Panc1 (cell line): ENCODE measurements at regions not wholly inside any gene's neighbourhood (a gene's known extent, or its start where the extent isn't known, plus 50 kb on each side); places are given as distances from the start of the nearest gene placed in this dataset.

Experiments used
- ATAC-seq: fragments of 200-7000 bp; cut with Tn5 transposase; 2 replicates; pipeline ENCODE4 v1.9.1; 2020; ENCODE audit warnings: mild to moderate bottlenecking, moderate library complexity
- BruUV-seq: library from RNA; stranded (reverse); fragments of 400-500 nt; replicated peaks from 2 replicates; lab custom pipeline; 2021; lab: Mats Ljungman, UMichigan
- CTCF ChIA-PET: fragments of 300-600 bp; sonication (Branson Sonifier 250); formaldehyde crosslinking; loops from one replicate; lab custom pipeline; 2022; ENCODE audit warnings: antibody characterized with exemption; lab: Charles Lee
- POLR2A ChIA-PET: fragments of 300-600 bp; sonication (Branson Sonifier 250); formaldehyde crosslinking; loops from one replicate; lab custom pipeline; 2022; ENCODE audit warnings: antibody characterized with exemption; lab: Charles Lee
- DNase-seq: peaks from one replicate; pipeline ENCODE4 v3.0.0-alpha.2; 2010; ENCODE audit warnings: low read depth, low spot score
- H3K27ac ChIP-seq: 2 replicates; pipeline ENCODE4 v1.5.1; 2011; ENCODE audit warnings: mild to moderate bottlenecking, low read length, inconsistent platforms
- H3K27me3 ChIP-seq: fragments of 200-500 bp; sonication (Bioruptor generic); 2 replicates; pipeline ENCODE4 v1.6.0; 2014; ENCODE audit warnings: low read length, inconsistent platforms; ENCODE audit not compliant: control insufficient read depth, insufficient read depth
- H3K36me3 ChIP-seq: fragments of 200-500 bp; sonication (Bioruptor generic); 2 replicates; pipeline ENCODE4 v1.5.1; 2014; ENCODE audit warnings: inconsistent platforms, mild to moderate bottlenecking, low read length, moderate library complexity; ENCODE audit not compliant: control insufficient read depth, insufficient read depth
- H3K4me1 ChIP-seq: 2 replicates; pipeline ENCODE4 v1.5.1; 2011; ENCODE audit warnings: inconsistent platforms, mild to moderate bottlenecking, low read length, moderate library complexity; ENCODE audit not compliant: control insufficient read depth, insufficient read depth
- H3K4me3 ChIP-seq, 2 experiments: 2 replicates each; pipeline ENCODE4 v1.5.1; 2011 to 2012; ENCODE audit warnings: low read depth in 2 of 2, low read length in 2 of 2, mild to moderate bottlenecking in 2 of 2, inconsistent platforms in 1 of 2, moderate library complexity in 1 of 2
- H3K9me3 ChIP-seq: fragments of 200-500 bp; sonication (Bioruptor generic); 2 replicates; pipeline ENCODE4 v1.5.1; 2014; ENCODE audit warnings: low read depth, mild to moderate bottlenecking, inconsistent platforms, low read length, moderate library complexity; ENCODE audit not compliant: control insufficient read depth, insufficient read depth
- CTCF ChIP-seq: fragments of 450-650 bp; IDR thresholded peaks from 2 replicates; pipeline ENCODE4 v1.5.1; 2017; ENCODE audit warnings: mild to moderate bottlenecking
- POLR2AphosphoS5 ChIP-seq: IDR thresholded peaks from 2 replicates; pipeline ENCODE4 v1.6.1; 2012; ENCODE audit warnings: mild to moderate bottlenecking, low read depth, low read length, moderate library complexity
- REST ChIP-seq, 2 experiments: IDR thresholded peaks; 2 replicates each; pipeline ENCODE4 v1.6.1; 2011 to 2012; ENCODE audit warnings: low read depth in 2 of 2, control low read depth in 1 of 2, low read length in 1 of 2, mild to moderate bottlenecking in 1 of 2, moderate library complexity in 1 of 2; ENCODE audit not compliant: insufficient read depth in 1 of 2
- SIN3A ChIP-seq: IDR thresholded peaks from 2 replicates; pipeline ENCODE4 v1.6.1; 2012; ENCODE audit warnings: low read depth, mild to moderate bottlenecking, low read length, moderate library complexity, borderline replicate concordance; ENCODE audit not compliant: insufficient read depth
- TCF7L2 ChIP-seq: IDR thresholded peaks from 2 replicates; pipeline ENCODE4 v1.6.1; 2011; ENCODE audit warnings: mild to moderate bottlenecking, low read depth, low read length, inconsistent platforms
- in situ Hi-C: cut with HindIII; loops from 2 replicates; pipeline ENCODE4 v1.10.0; 2016; ENCODE audit warnings: low sequenced_read_pairs, low pct_unique_long_range_greater_than_20kb
- intact Hi-C: fragments of 100-400 bp; cut with micrococcal nuclease; formaldehyde crosslinking; loops from one replicate; pipeline ENCODE4 v1.10.0; 2022; ENCODE audit not compliant: unreplicated experiment

GRCh38 chr7:25770670-25771069 is 381.3 kb upstream of the NFE2L3 start:
- TF ChIP-seq SIN3A (no peak), CTCF (no peak), TCF7L2 (no peak), POLR2AphosphoS5 (no peak), REST (IDR thresholded peaks at IDR 0.05; ENCODE audit: insufficient read depth in 1 of 2, low read depth in 2 of 2, low read length in 1 of 2) (no peak)
- no peaks in the 10 kb centered on the region; the same call in none of the 2 replicates for H3K27me3 ChIP-seq
- POLR2A ChIA-PET, result no interaction called here

GRCh38 chr7:25771491-25771890 is 380.5 kb upstream of the NFE2L3 start:
- CTCF ChIA-PET, result no interaction called here

More at GRCh38 chr7:25770670-25771069, 381.3 kb upstream of the NFE2L3 start:
- no peak for ATAC-seq
- Histone ChIP-seq H3K4me1 (no peaks in the 10 kb centered on the region), H3K9me3 (no peaks in the 10 kb centered on the region), H3K36me3 (no peaks in the 10 kb centered on the region), H3K4me3 (no peak overlapping the region), H3K27ac (no peak overlapping the region)
- CTCF ChIA-PET, result no interaction called here
- intact Hi-C loops, result no loop called here
- in situ Hi-C loops, result no loop called here
- BruUV-seq, result no TSS peak
- no peak for DNase-seq

More at GRCh38 chr7:25771491-25771890, 380.5 kb upstream of the NFE2L3 start:
- TF ChIP-seq CTCF, result no peak
- TF ChIP-seq SIN3A, result no peak
- no peak for TF ChIP-seq REST (IDR thresholded peaks at IDR 0.05; ENCODE audit: insufficient read depth in 1 of 2, low read depth in 2 of 2, low read length in 1 of 2)
- TF ChIP-seq TCF7L2, result no peak
- no peak for TF ChIP-seq POLR2AphosphoS5
- no peak for DNase-seq
- in situ Hi-C loops, result no loop called here
- no TSS peak for BruUV-seq
- Histone ChIP-seq H3K4me1 (no peaks in the 10 kb centered on the region), H3K9me3 (no peaks in the 10 kb centered on the region), H3K36me3 (no peaks in the 10 kb centered on the region), H3K27me3 (no peaks in the 10 kb centered on the region; the same call in none of the 2 replicates), H3K4me3 (no peak overlapping the region), H3K27ac (no peak overlapping the region)
- ATAC-seq, result no peak
- POLR2A ChIA-PET, result no interaction called here
- intact Hi-C loops, result no loop called here
